ENCODE measurements at regions not wholly inside any gene's neighbourhood (a gene's known extent, or its start where the extent isn't known, plus 50 kb on each side); places are given as distances from the start of the nearest gene placed in this dataset.

DNA sequence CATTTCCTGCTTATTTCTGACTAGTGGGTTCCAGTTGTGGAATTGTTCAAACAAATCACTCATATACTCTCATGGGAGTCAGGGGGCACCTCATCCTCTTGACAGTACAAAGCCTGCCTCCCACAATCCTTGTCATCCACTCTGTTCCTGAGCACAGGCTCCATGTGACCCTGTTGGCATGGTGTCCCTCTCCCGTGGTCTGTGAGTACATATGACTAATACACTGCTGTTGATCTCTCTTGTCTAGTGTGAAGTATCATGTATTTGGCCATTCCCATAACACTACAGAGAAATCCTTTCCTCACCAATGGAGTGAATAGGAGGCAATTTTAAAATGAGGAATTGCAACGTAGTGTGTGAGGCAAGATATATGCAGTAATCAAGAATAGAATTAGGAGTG is 185.3 kb downstream of the OGFRL1 start:
- Histone ChIP-seq H3K4me3 (no peak overlapping the region), H3K27me3 (ENCODE audit: low read depth) (no peaks in the 10 kb centered on the region), H3K4me1 (peaks cover 38% of the 10 kb centered on the region), H3K36me3 (no peaks in the 10 kb centered on the region), H3K9me3 (replicated peaks) (no peaks in the 10 kb centered on the region), H3K27ac (replicated peaks) (no peak overlapping the region)
- DNase-seq, result peak; percentile 29
- TF ChIP-seq, protein P1, sequence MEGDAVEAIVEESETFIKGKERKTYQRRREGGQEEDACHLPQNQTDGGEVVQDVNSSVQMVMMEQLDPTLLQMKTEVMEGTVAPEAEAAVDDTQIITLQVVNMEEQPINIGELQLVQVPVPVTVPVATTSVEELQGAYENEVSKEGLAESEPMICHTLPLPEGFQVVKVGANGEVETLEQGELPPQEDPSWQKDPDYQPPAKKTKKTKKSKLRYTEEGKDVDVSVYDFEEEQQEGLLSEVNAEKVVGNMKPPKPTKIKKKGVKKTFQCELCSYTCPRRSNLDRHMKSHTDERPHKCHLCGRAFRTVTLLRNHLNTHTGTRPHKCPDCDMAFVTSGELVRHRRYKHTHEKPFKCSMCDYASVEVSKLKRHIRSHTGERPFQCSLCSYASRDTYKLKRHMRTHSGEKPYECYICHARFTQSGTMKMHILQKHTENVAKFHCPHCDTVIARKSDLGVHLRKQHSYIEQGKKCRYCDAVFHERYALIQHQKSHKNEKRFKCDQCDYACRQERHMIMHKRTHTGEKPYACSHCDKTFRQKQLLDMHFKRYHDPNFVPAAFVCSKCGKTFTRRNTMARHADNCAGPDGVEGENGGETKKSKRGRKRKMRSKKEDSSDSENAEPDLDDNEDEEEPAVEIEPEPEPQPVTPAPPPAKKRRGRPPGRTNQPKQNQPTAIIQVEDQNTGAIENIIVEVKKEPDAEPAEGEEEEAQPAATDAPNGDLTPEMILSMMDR (IDR thresholded peaks at IDR 0.05; ENCODE audit: borderline replicate concordance), result no peak
- intact Hi-C loops (cut with micrococcal nuclease), result no loop called here

DNA sequence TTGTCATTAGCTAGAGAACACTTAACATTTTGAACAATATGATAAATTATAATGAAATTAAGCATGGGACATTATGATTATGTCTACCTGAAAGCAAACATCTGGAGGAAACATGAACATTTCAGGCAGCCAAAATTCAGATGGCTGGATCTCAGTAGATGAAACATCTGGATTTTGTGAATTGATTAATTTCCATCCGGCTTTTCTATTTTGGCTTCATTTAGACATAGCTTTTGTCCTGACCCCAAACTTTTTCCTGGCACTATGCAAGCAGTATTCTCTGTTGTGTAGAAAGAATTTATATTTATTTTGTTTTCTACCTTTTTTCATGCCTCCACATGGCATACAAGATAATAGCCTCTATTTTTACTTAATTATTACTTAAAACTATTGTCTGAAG is 186.3 kb downstream of the OGFRL1 start:
- DNase-seq, result no peak
- intact Hi-C loops (cut with micrococcal nuclease), result no loop called here
- Histone ChIP-seq H3K4me3 (no peak overlapping the region), H3K4me1 (peaks cover 48% of the 10 kb centered on the region), H3K36me3 (no peaks in the 10 kb centered on the region), H3K27me3 (ENCODE audit: low read depth) (no peaks in the 10 kb centered on the region), H3K27ac (replicated peaks) (no peak overlapping the region), H3K9me3 (replicated peaks) (no peaks in the 10 kb centered on the region)
- TF ChIP-seq, protein P1 (IDR thresholded peaks at IDR 0.05; ENCODE audit: borderline replicate concordance), result no peak

DNA sequence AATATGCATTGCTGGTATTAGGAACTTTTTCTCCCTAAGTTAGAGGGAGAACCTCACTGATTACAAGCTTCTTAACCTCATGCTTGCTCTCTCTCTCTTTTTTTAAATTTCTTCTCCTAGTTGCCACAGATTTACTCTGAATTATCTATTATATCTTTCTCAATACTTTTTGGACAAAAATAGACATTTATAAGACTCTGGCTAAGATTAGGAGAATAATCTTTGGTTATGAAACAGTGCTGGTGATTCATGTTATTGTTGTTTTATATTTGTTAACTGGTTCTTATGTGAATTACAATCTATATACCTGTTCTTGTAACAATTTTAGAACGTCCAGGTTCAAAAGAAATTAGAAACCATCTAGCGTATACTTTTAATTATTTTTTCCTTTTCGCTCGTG is 187.8 kb downstream of the OGFRL1 start:
- no peaks in the 10 kb centered on the region for H3K27me3 ChIP-seq (ENCODE audit: low read depth)
- H3K4me3 ChIP-seq, result no peak overlapping the region
- no peak overlapping the region for H3K27ac ChIP-seq (replicated peaks)
- DNase-seq, result no peak
- intact Hi-C loops (cut with micrococcal nuclease), result no loop called here
- no peaks in the 10 kb centered on the region for H3K36me3 ChIP-seq
- H3K9me3 ChIP-seq (replicated peaks), result no peaks in the 10 kb centered on the region
- TF ChIP-seq, protein P1 (IDR thresholded peaks at IDR 0.05; ENCODE audit: borderline replicate concordance), result no peak
- H3K4me1 ChIP-seq, result peaks cover 60% of the 10 kb centered on the region

DNA sequence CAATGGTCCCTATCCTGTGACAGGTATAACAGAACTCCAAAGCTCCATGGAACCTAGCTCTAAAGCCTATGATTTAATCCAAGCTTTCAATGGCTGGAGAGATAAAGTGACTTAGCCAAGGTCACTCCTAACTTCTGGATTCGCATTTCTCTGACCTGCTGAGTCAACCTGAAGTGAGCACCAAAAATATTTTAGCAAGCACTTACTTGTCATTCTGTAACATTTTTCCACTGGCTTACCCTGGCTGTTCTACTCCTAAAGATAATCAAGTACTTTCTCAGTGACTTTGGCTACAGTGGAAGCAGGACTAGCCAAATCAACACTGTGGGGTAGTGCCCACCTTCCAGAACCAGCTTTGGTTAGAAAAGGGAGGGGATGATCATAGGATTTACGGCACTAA is 188.3 kb downstream of the OGFRL1 start:
- no peaks in the 10 kb centered on the region for H3K36me3 ChIP-seq
- no peak overlapping the region for H3K27ac ChIP-seq (replicated peaks)
- TF ChIP-seq, protein P1 (IDR thresholded peaks at IDR 0.05; ENCODE audit: borderline replicate concordance), result no peak
- H3K4me1 ChIP-seq, result peaks cover 65% of the 10 kb centered on the region
- H3K9me3 ChIP-seq (replicated peaks), result no peaks in the 10 kb centered on the region
- intact Hi-C loops (cut with micrococcal nuclease), result no loop called here
- H3K4me3 ChIP-seq, result no peak overlapping the region
- no peaks in the 10 kb centered on the region for H3K27me3 ChIP-seq (ENCODE audit: low read depth)
- no peak for DNase-seq

DNA sequence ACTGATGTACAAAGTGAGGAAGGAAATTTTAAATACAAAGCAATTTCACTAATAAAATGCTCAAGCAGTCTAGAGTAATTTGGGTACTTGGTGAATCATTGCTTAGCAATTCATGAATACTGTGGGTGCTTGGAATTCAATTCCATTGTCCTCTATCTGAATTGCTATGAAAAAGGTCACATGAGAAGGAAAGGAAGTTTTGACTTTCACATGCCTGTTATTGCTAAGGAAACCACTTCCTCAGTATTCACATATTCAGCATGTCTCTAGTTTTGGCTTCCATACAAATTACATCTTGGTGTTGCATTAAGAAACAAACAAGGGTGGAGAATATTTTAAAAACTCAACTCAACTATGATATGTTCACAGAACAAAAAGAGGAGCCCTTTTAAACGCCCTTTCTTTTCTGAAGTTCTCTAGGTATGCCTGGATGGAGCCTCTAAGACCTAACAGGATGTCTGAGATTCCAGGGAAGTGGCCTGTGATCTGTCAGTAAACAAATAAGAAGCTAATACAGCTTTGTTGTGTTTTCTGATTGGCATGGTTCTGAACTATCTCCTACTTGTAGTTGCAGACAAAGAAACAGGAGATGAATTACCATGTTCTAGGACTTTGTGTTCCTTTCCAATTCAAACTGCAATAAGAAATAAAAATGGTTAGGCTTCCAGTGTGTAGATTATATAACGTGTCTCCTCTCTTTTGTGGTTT is 190.4 kb downstream of the OGFRL1 start:
- H3K4me1 ChIP-seq, result peaks cover 71% of the 10 kb centered on the region
- DNase-seq, result no peak
- peak overlapping the region; percentile 76 for H3K27ac ChIP-seq (replicated peaks)
- intact Hi-C loops (cut with micrococcal nuclease), result no loop called here
- no peaks in the 10 kb centered on the region for H3K27me3 ChIP-seq (ENCODE audit: low read depth)
- TF ChIP-seq, protein P1 (IDR thresholded peaks at IDR 0.05; ENCODE audit: borderline replicate concordance), result no peak
- H3K9me3 ChIP-seq (replicated peaks), result no peaks in the 10 kb centered on the region
- no peaks in the 10 kb centered on the region for H3K36me3 ChIP-seq
- no peak overlapping the region for H3K4me3 ChIP-seq
